HG02588 (cell line): ENCODE measurements at regions not wholly inside any gene's neighbourhood (a gene's known extent, or its start where the extent isn't known, plus 50 kb on each side); places are given as distances from the start of the nearest gene placed in this dataset.

Experiments used
- ATAC-seq: cut with Tn5 transposase; IDR thresholded peaks from one replicate; pipeline ENCODE4 v1.9.1; 2021; ENCODE audit warnings: mild to moderate bottlenecking, moderate library complexity; ENCODE audit not compliant: unreplicated experiment

GRCh38 chr15:62920682-62921502, 121.7 kb upstream of the TPM1 start:
- no peak for ATAC-seq

GRCh38 chr15:62922514-62922913, 120.0 kb upstream of the TPM1 start:
- no peak for ATAC-seq

- no peak for ATAC-seq
Observed at GRCh38 chr15:62925875-62926274, 116.7 kb upstream of the TPM1 start.

- no peak for ATAC-seq
Observed at GRCh38 chr15:62927196-62927595, 115.4 kb upstream of the TPM1 start.

- ATAC-seq, result no peak
Observed at GRCh38 chr15:62927836-62928235, 114.7 kb upstream of the TPM1 start.

- ATAC-seq, result no peak
Observed at GRCh38 chr15:62928242-62928999, 114.1 kb upstream of the TPM1 start.

- ATAC-seq, result no peak
Observed at GRCh38 chr15:62929000-62929357, 113.6 kb upstream of the TPM1 start.

- no peak for ATAC-seq
Observed at GRCh38 chr15:62931650-62932049, 110.9 kb upstream of the TPM1 start.

GRCh38 chr15:62932436-62932835, 110.1 kb upstream of the TPM1 start:
- ATAC-seq, result no peak

- ATAC-seq, result no peak
Observed at GRCh38 chr15:62933386-62933785, 109.2 kb upstream of the TPM1 start.

- no peak for ATAC-seq
Observed at GRCh38 chr15:62934236-62934971, 108.1 kb upstream of the TPM1 start.

- peak; percentile 69 for ATAC-seq
Observed at GRCh38 chr15:62935300-62936081, 107.1 kb upstream of the TPM1 start.

GRCh38 chr15:62938825-62939224, 103.7 kb upstream of the TPM1 start:
- no peak for ATAC-seq

- ATAC-seq, result no peak
Observed at GRCh38 chr15:62940093-62940754, 102.3 kb upstream of the TPM1 start.

- ATAC-seq, result no peak
Observed at GRCh38 chr15:62940755-62941361, 101.7 kb upstream of the TPM1 start.

GRCh38 chr15:62941699-62942098, 100.8 kb upstream of the TPM1 start:
- no peak for ATAC-seq

GRCh38 chr15:62942428-62942827, 100.1 kb upstream of the TPM1 start:
- no peak for ATAC-seq

- no peak for ATAC-seq
Observed at GRCh38 chr15:62945063-62945462, 97.5 kb upstream of the TPM1 start.

- ATAC-seq, result no peak
Observed at GRCh38 chr15:62945760-62946159, 96.8 kb upstream of the TPM1 start.

GRCh38 chr15:62946940-62947339, 95.6 kb upstream of the TPM1 start:
- ATAC-seq, result no peak
